ENCODE measurements at regions not wholly inside any gene's neighbourhood (a gene's known extent, or its start where the extent isn't known, plus 50 kb on each side); places are given as distances from the start of the nearest gene placed in this dataset.

GRCh38 chr13:91228108-91228507 lies 119.4 kb upstream of the MIR17HG start:
- H3K4me1 ChIP-seq, result no peaks in the 10 kb centered on the region
- 60 to 64% methylated on average over 1 of the region's 1 CpG for WGBS, 2 donors (ENCODE audit: low coverage in 1 of 2)
- H3K4me3 ChIP-seq, result no peak overlapping the region
- no peaks in the 10 kb centered on the region for H3K9me3 ChIP-seq
- H3K36me3 ChIP-seq, result no peaks in the 10 kb centered on the region
- intact Hi-C loops (cut with DNase I; ENCODE audit: low total_unique reads) (no loop called here), in situ Hi-C loops (cut with MboI; ENCODE audit: low pct_ligation_motif_present in 1 of 4, low pct_unique_long_range_greater_than_20kb in 1 of 4, low sequenced_read_pairs in 3 of 4) (no loop called here)
- TF ChIP-seq CTCF (IDR thresholded peaks at IDR 0.05) (no peak), EP300 (IDR thresholded peaks at IDR 0.05; ENCODE audit: low read depth) (no peak), POLR2AphosphoS5 (IDR thresholded peaks at IDR 0.05) (no peak)
- no peaks in the 10 kb centered on the region for H3K27me3 ChIP-seq
- no peak overlapping the region for H3K27ac ChIP-seq
- DNase-seq, result no peak

GRCh38 chr13:91228940-91229339 lies 118.5 kb upstream of the MIR17HG start:
- no peak for DNase-seq
- intact Hi-C loops (cut with DNase I; ENCODE audit: low total_unique reads) (no loop called here), in situ Hi-C loops (cut with MboI; ENCODE audit: low pct_ligation_motif_present in 1 of 4, low pct_unique_long_range_greater_than_20kb in 1 of 4, low sequenced_read_pairs in 3 of 4) (no loop called here)
- no peak for TF ChIP-seq CTCF (IDR thresholded peaks at IDR 0.05)
- no peak for TF ChIP-seq POLR2AphosphoS5 (IDR thresholded peaks at IDR 0.05)
- TF ChIP-seq POLR2A (IDR thresholded peaks at IDR 0.05), result no peak
- TF ChIP-seq EP300 (IDR thresholded peaks at IDR 0.05; ENCODE audit: low read depth), result no peak
- Histone ChIP-seq H3K9me3 (no peaks in the 10 kb centered on the region), H3K27me3 (no peaks in the 10 kb centered on the region), H3K4me3 (no peak overlapping the region), H3K27ac (no peak overlapping the region), H3K36me3 (no peaks in the 10 kb centered on the region), H3K4me1 (no peaks in the 10 kb centered on the region)
- 81 to 88% methylated on average over 1 of the region's 1 CpG for WGBS, 2 donors (ENCODE audit: low coverage in 1 of 2)

- intact Hi-C loops (cut with DNase I; ENCODE audit: low total_unique reads) (no loop called here), in situ Hi-C loops (cut with MboI; ENCODE audit: low pct_ligation_motif_present in 1 of 4, low pct_unique_long_range_greater_than_20kb in 1 of 4, low sequenced_read_pairs in 3 of 4) (no loop called here)
- H3K9me3 ChIP-seq, result no peaks in the 10 kb centered on the region
- H3K27ac ChIP-seq, result no peak overlapping the region
- H3K36me3 ChIP-seq, result no peaks in the 10 kb centered on the region
- H3K4me1 ChIP-seq, result no peaks in the 10 kb centered on the region
- no peak for DNase-seq
- TF ChIP-seq CTCF (IDR thresholded peaks at IDR 0.05) (no peak), POLR2A (IDR thresholded peaks at IDR 0.05) (no peak), EP300 (IDR thresholded peaks at IDR 0.05; ENCODE audit: low read depth) (no peak), POLR2AphosphoS5 (IDR thresholded peaks at IDR 0.05) (no peak)
- H3K27me3 ChIP-seq, result no peaks in the 10 kb centered on the region
- H3K4me3 ChIP-seq, result no peak overlapping the region
These were observed 114.8 kb upstream of the MIR17HG start for GRCh38 chr13:91232716-91233115.

GRCh38 chr13:91233291-91233690 lies 114.2 kb upstream of the MIR17HG start:
- Histone ChIP-seq H3K36me3 (no peaks in the 10 kb centered on the region), H3K27me3 (no peaks in the 10 kb centered on the region), H3K4me1 (no peaks in the 10 kb centered on the region), H3K9me3 (no peaks in the 10 kb centered on the region), H3K27ac (no peak overlapping the region), H3K4me3 (no peak overlapping the region)
- 78 to 81% methylated on average over 3 of the region's 3 CpGs for WGBS, 2 donors (ENCODE audit: low coverage in 1 of 2)
- intact Hi-C loops (cut with DNase I; ENCODE audit: low total_unique reads), result no loop called here
- DNase-seq, result no peak
- in situ Hi-C loops (cut with MboI; ENCODE audit: low pct_ligation_motif_present in 1 of 4, low pct_unique_long_range_greater_than_20kb in 1 of 4, low sequenced_read_pairs in 3 of 4), result no loop called here
- TF ChIP-seq EP300 (IDR thresholded peaks at IDR 0.05; ENCODE audit: low read depth) (no peak), POLR2A (IDR thresholded peaks at IDR 0.05) (no peak), CTCF (IDR thresholded peaks at IDR 0.05) (no peak), POLR2AphosphoS5 (IDR thresholded peaks at IDR 0.05) (no peak)
